H4 (cell line): ENCODE measurements at regions not wholly inside any gene's neighbourhood (a gene's known extent, or its start where the extent isn't known, plus 50 kb on each side); places are given as distances from the start of the nearest gene placed in this dataset.

Source experiments
- DNase-seq: peaks from one replicate; pipeline ENCODE4 v3.0.0-alpha.2; 2015; ENCODE audit warnings: low spot score

GRCh38 chr13:105928901-105929300 is 606.6 kb downstream of the EFNB2 start:
- DNase-seq: no peak

DNA sequence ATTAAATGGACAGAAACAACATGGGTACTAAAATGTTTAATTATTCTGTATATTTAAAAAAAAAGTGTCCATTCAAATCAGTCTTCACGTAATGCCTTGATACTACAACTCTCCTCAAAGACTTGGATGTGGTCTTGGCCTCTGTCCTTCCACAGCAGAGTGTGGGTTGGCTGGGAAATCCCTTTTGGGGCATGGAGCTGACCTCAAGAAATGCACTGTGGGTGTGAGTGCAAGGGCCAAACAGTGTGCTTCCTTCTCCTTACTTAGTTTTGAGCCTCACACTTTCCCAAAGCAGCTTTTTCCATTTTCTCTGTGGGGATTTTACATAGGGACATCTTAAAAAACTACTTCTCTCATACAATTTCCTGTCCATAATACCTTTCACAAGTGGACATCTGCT is 607.4 kb downstream of the EFNB2 start:
- no peak for DNase-seq

- DNase-seq: no peak
Observed at GRCh38 chr13:105925496-105925895, 610.0 kb downstream of the EFNB2 start.

DNA sequence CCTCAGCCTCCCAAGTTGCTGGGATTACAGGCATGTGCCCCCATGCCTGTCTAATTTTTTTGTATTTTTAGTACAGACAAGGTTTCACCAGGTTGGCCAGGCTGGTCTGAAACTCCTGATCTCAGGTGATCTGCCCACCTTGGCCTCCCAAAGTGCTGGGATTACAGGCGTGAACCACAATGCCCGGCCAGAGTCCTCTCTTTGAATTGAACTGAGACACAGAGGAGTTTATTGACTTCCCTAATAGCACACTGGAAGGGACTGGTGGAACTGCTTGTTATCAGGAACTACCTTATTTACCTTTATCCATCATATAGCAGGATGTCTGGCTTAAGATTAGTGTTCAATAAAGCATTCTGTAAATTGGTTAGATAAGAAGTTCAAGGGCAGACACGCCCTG is 613.8 kb downstream of the EFNB2 start:
- no peak for DNase-seq

DNA sequence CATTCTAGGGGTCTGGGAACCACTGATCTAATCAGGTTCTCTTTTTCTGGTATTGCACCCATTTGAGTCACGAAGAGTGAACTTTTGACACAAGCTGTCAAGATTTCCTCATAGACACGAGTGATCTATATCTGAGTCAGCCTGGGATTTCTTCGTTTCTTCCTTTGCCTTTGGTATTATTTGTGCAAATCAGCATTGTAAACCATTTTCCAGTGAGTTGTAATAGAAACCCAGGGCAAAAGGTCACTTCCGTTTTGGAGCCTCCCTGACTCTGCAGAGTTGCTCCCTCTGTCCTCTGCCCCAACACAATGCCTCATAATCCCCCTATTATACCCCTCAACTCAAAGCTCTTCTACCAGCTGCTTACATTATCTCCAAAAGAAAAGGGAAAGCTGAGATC is 615.1 kb downstream of the EFNB2 start:
- DNase-seq: no peak

DNA sequence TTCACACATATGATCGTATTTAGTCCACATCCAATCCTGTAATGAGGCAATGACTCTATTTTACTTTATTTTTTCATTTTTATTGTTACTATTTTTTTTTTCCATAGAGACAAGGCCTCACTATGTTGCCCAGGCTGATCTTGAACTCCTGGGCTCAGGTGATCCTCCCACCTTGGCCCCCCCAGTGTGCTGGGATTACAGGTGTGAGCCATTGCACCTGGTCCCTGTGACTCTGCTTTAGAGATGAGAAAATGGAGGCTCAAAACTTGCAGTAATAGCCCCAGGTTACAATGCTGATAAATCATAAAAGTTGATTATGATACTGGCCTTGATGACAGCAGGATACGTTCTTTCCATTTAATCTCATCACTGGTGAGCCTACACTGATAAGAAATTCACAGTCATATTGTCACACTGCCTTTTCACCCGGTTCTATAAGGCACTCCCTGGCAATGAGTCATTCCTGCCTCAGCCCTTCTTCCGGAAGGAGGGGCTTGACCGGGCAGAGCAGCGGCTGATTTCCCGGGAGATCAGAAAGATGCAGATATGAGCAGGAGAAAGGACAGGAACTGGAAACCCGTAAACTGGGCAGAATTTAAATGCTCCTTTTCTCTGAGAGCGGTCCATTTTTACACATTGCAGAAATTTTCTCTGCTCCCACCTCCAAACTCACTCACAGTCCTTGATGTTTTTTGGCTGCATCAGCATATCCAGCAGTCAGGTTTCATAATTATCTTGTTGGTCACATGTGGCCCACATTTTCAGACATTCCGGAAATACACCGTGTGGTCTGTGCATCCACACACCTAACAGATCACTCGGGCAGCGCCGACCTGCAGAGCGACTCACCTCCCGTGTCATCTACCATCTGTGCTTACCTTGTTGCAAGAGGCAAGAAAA is 616.4 kb downstream of the EFNB2 start:
- peak; percentile 74 for DNase-seq

DNA sequence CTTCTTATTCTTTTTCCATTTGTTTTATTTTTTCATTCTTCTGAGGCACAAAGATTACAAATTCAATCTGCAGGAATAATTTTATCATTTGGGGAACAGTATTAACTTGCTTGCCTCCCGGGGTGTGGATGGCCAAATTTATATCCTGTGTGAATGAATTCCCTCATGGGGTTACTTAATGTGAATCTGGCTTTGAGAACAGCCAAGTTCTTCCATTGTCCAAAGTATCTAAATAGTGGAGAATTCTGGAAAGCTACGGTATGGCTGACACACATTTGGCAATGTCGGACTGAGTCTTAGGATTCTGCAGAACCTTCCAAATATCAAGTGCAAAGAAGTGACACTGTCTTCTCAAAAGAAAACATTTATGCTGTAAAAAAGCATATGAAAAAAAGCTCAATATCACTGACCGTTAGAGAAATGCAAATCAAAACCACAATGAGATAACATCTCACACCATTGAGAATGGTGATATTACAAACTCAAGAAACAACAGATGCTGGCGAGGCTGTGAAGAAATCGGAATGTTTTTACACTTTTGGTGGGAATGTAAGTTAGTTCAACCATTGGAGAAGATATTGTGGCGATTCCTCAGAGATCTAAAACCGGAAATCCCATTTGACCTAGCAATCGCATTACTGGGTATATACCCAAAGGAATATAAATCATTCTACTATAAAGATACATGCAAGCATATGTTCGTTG is 620.2 kb downstream of the EFNB2 start:
- no peak for DNase-seq

GRCh38 chr13:105914291-105915036 is 621.0 kb downstream of the EFNB2 start:
- peak; percentile 10 for DNase-seq

DNA sequence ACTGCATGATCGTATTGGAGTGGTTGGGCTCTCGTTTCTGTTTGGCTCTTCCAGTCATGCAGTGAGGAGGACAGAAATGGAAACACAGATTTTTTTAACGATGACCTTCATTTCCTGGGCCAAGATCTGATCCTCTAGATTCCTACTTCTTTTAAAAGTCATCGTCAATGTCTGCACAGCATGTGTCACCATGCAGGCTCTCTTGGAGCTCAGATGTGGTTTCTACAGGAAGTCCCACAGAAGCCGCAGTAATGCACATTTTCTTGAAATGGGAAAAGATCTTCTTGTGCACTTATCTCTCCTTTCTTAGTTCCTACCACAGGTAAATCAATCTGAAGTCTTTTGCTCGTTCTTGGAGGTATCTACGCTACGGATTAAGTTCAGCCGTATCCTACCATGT is 626.9 kb downstream of the EFNB2 start:
- no peak for DNase-seq

GRCh38 chr13:105907319-105908019 is 628.0 kb downstream of the EFNB2 start:
- DNase-seq: no peak

- DNase-seq: no peak
Observed at GRCh38 chr13:105906746-105907145, 628.7 kb downstream of the EFNB2 start.

- DNase-seq: no peak
Observed at GRCh38 chr13:105904034-105904742, 631.3 kb downstream of the EFNB2 start.

- DNase-seq: no peak
Observed at GRCh38 chr13:105902396-105902795, 633.1 kb downstream of the EFNB2 start.

GRCh38 chr13:105897575-105897974 is 637.9 kb downstream of the EFNB2 start:
- no peak for DNase-seq

DNA sequence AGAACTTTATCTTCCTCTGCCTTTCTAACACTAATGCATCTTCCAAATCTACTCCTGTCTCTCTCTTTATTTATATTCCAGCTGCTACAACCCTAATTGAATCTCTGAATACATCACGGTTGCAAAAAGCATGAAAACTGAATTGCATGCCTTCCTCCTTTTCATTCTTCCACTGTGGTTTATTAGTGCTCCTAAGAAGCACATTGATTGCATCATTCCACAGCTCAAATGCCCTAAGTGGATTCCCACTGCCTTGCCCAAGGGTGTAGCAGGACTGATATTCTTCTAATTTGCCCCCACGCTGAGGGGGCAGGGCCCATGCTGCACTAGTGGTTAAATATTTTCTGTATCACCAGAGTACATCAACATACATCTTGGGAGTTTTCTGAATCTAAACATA is 640.8 kb downstream of the EFNB2 start:
- no peak for DNase-seq

DNA sequence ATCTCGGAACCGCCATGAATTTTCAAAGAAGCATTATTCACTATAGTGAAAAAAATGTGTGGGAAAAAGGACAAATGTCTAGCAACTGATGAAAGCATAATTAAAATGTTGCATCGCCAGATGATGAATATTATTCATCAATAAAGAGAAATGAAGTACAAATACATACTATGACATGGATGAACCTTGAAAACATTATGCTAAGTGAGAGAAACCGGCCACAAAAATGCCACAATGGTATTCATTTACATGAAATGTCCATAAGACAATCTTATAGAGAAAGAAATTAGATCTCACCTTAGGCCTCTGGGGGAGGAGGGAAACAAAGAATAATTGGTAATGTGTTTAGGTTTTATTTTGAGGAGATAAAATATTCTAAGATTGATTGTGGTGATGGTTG is 645.0 kb downstream of the EFNB2 start:
- no peak for DNase-seq

DNA sequence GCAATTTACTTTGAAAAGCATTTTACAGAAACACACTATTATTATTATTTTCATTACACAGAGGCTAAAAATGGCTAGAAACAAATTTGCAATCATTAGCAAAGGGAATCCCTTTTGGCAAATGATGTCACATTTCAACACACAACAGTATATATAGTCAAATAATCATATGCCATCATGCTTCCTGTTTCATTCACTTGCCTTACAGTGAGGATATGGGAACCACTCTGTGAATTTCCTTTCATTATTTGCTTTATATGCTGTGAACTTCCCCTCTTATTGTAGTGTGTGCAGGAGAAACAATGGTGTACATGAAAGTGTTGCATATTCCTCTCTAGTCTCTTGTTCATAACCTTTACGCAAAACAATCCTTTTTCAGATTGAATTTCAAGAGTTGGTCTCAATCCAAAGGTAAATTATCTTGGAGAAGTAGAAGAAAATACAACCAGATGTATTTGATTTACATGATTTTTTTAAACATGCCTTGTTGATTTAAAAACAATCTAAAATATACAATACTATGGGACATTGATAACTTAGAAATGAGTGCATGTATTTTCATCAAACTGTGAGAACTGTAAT is 657.3 kb downstream of the EFNB2 start:
- DNase-seq: no peak

DNA sequence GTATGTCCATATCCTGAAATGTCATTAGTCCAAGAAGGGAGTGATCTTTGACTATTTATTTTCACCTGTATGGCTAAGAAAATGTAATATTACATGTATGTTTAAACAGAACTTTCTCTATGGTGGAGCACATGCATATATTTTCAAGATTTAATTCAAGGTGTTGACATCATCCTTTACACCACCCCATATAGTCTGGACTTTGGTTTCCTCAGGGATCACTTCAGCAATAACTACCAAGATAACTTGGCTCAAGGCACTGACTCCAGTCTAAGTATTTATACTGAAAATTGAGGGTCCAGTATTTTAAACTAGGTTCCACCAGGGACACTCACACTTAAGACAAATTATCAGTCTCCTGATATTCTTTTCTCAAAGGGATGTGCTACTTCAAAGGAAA is 660.6 kb downstream of the EFNB2 start:
- no peak for DNase-seq

GRCh38 chr13:105871768-105872167 is 663.7 kb downstream of the EFNB2 start:
- no peak for DNase-seq

- DNase-seq: no peak
Observed at GRCh38 chr13:105871326-105871725, 664.1 kb downstream of the EFNB2 start.
